Ectodermal cell (in vitro differentiated cells): ENCODE measurements at regions not wholly inside any gene's neighbourhood (a gene's known extent, or its start where the extent isn't known, plus 50 kb on each side); places are given as distances from the start of the nearest gene placed in this dataset.

ENCODE experiments used
- H3K27ac ChIP-seq: 2 replicates; pipeline ENCODE4 v1.7.0; 2013; ENCODE audit warnings: mild to moderate bottlenecking, low read depth, low read length; ENCODE audit not compliant: insufficient read depth, poor library complexity, severe bottlenecking
- H3K27me3 ChIP-seq: 2 replicates; pipeline ENCODE4 v1.7.0; 2013; ENCODE audit warnings: mild to moderate bottlenecking, low read length; ENCODE audit not compliant: insufficient read depth, control insufficient read depth, poor library complexity, severe bottlenecking
- H3K36me3 ChIP-seq: one replicate; pipeline ENCODE4 v1.7.0; 2013; ENCODE audit warnings: low read length; ENCODE audit not compliant: control insufficient read depth, insufficient read depth
- H3K4me1 ChIP-seq: one replicate; pipeline ENCODE4 v1.7.0; 2013; ENCODE audit warnings: low read length; ENCODE audit not compliant: control insufficient read depth, insufficient read depth
- H3K4me3 ChIP-seq: 2 replicates; pipeline ENCODE4 v1.7.0; 2013; ENCODE audit warnings: low read depth, low read length, control low read depth; ENCODE audit not compliant: insufficient read depth
- H3K9me3 ChIP-seq: 2 replicates; pipeline ENCODE4 v1.7.0; 2013; ENCODE audit warnings: mild to moderate bottlenecking, low read length, moderate library complexity; ENCODE audit not compliant: control insufficient read depth
- WGBS, 2 experiments: methylation state at CpG; one replicate each; pipeline ENCODE4 v1.1.7; 2013; ENCODE audit warnings: missing lambda C conversion rate in 2 of 2; 5-methylcytosine and 5-hydroxymethylcytosine counted together

- Histone ChIP-seq H3K27ac (no peak overlapping the region), H3K4me1 (peaks cover 11% of the 10 kb centered on the region), H3K4me3 (no peak overlapping the region), H3K36me3 (no peaks in the 10 kb centered on the region), H3K9me3 (no peaks in the 10 kb centered on the region), H3K27me3 (no peaks in the 10 kb centered on the region)
- WGBS, 2 experiments: 56 to 57% methylated on average over 2 of the region's 2 CpGs
Measured at GRCh38 chr3:25229586-25229985, 198.5 kb upstream of the RARB start.

GRCh38 chr3:25235031-25235430, 193.0 kb upstream of the RARB start:
- Histone ChIP-seq H3K4me1 (no peaks in the 10 kb centered on the region), H3K27ac (no peak overlapping the region), H3K4me3 (no peak overlapping the region), H3K27me3 (no peaks in the 10 kb centered on the region), H3K36me3 (no peaks in the 10 kb centered on the region), H3K9me3 (no peaks in the 10 kb centered on the region)
- WGBS, 2 experiments: 86% methylated on average over 1 of the region's 1 CpG; no CpG with 5 or more reads in 1 of the 2 experiments

GRCh38 chr3:25235466-25235865, 192.6 kb upstream of the RARB start:
- no peak overlapping the region for H3K4me3 ChIP-seq
- H3K27ac ChIP-seq: no peak overlapping the region
- WGBS, 2 experiments: 100% methylated on average over 2 of the region's 2 CpGs; no CpG with 5 or more reads in 1 of the 2 experiments

GRCh38 chr3:25237602-25238001, 190.5 kb upstream of the RARB start:
- Histone ChIP-seq H3K27me3 (no peaks in the 10 kb centered on the region), H3K36me3 (no peaks in the 10 kb centered on the region), H3K4me3 (no peak overlapping the region), H3K4me1 (no peaks in the 10 kb centered on the region), H3K27ac (no peak overlapping the region), H3K9me3 (no peaks in the 10 kb centered on the region)
- 67 to 86% methylated on average over 1 of the region's 1 CpG for WGBS, 2 experiments

More at GRCh38 chr3:25235466-25235865, 192.6 kb upstream of the RARB start:
- H3K27me3 ChIP-seq: no peaks in the 10 kb centered on the region
- H3K36me3 ChIP-seq: no peaks in the 10 kb centered on the region
- no peaks in the 10 kb centered on the region for H3K4me1 ChIP-seq
- H3K9me3 ChIP-seq: no peaks in the 10 kb centered on the region

- Histone ChIP-seq H3K27ac (no peak overlapping the region), H3K4me3 (no peak overlapping the region), H3K36me3 (no peaks in the 10 kb centered on the region), H3K4me1 (no peaks in the 10 kb centered on the region), H3K9me3 (no peaks in the 10 kb centered on the region), H3K27me3 (no peaks in the 10 kb centered on the region)
- 100% methylated on average over 1 of the region's 1 CpG; no CpG with 5 or more reads in 1 of the 2 experiments for WGBS, 2 experiments
Measured at GRCh38 chr3:25239042-25239441, 189.0 kb upstream of the RARB start.

GRCh38 chr3:25246913-25247312, 181.2 kb upstream of the RARB start:
- no peak overlapping the region for H3K4me3 ChIP-seq
- 83 to 84% methylated on average over 5 of the region's 5 CpGs for WGBS, 2 experiments
- no peaks in the 10 kb centered on the region for H3K36me3 ChIP-seq
- H3K27ac ChIP-seq: no peak overlapping the region
- H3K27me3 ChIP-seq: no peaks in the 10 kb centered on the region
- H3K4me1 ChIP-seq: no peaks in the 10 kb centered on the region
- no peaks in the 10 kb centered on the region for H3K9me3 ChIP-seq

- Histone ChIP-seq H3K9me3 (peaks cover 2% of the 10 kb centered on the region), H3K36me3 (no peaks in the 10 kb centered on the region), H3K27me3 (no peaks in the 10 kb centered on the region), H3K4me1 (no peaks in the 10 kb centered on the region), H3K27ac (no peak overlapping the region), H3K4me3 (no peak overlapping the region)
- WGBS, 2 experiments: 100% methylated on average over 1 of the region's 1 CpG; no CpG with 5 or more reads in 1 of the 2 experiments
Measured at GRCh38 chr3:25252291-25252690, 175.8 kb upstream of the RARB start.

GRCh38 chr3:25257026-25257425, 171.0 kb upstream of the RARB start:
- no peaks in the 10 kb centered on the region for H3K27me3 ChIP-seq
- no peak overlapping the region for H3K27ac ChIP-seq
- no peak overlapping the region for H3K4me3 ChIP-seq
- H3K36me3 ChIP-seq: no peaks in the 10 kb centered on the region
- no peaks in the 10 kb centered on the region for H3K4me1 ChIP-seq
- 94 to 96% methylated on average over 2 of the region's 2 CpGs for WGBS, 2 experiments
- H3K9me3 ChIP-seq: peaks cover 2% of the 10 kb centered on the region

- no peaks in the 10 kb centered on the region for H3K4me1 ChIP-seq
- H3K36me3 ChIP-seq: no peaks in the 10 kb centered on the region
- H3K27me3 ChIP-seq: no peaks in the 10 kb centered on the region
- 23 to 31% methylated on average over 2 to 3 of the region's 3 CpGs for WGBS, 2 experiments
- peak overlapping the region; percentile 72 for H3K27ac ChIP-seq
- H3K4me3 ChIP-seq: no peak overlapping the region
- H3K9me3 ChIP-seq: no peaks in the 10 kb centered on the region
Measured at GRCh38 chr3:25259871-25260270, 168.2 kb upstream of the RARB start.

GRCh38 chr3:25262322-25262721, 165.7 kb upstream of the RARB start:
- no peak overlapping the region for H3K4me3 ChIP-seq
- H3K9me3 ChIP-seq: no peaks in the 10 kb centered on the region
- H3K27ac ChIP-seq: no peak overlapping the region
- no peaks in the 10 kb centered on the region for H3K36me3 ChIP-seq
- H3K27me3 ChIP-seq: no peaks in the 10 kb centered on the region
- 94 to 97% methylated on average over 6 of the region's 6 CpGs for WGBS, 2 experiments
- peaks cover 3% of the 10 kb centered on the region for H3K4me1 ChIP-seq

GRCh38 chr3:25265284-25265683, 162.8 kb upstream of the RARB start:
- Histone ChIP-seq H3K27me3 (no peaks in the 10 kb centered on the region), H3K9me3 (no peaks in the 10 kb centered on the region), H3K36me3 (no peaks in the 10 kb centered on the region), H3K27ac (no peak overlapping the region), H3K4me3 (no peak overlapping the region), H3K4me1 (peaks cover 3% of the 10 kb centered on the region)
- no CpG with 5 or more reads among the region's 1 CpG for WGBS, 2 experiments
